NB4 (cell line): ENCODE measurements at regions not wholly inside any gene's neighbourhood (a gene's known extent, or its start where the extent isn't known, plus 50 kb on each side); places are given as distances from the start of the nearest gene placed in this dataset.

Source experiments
- CTCF ChIP-seq: IDR thresholded peaks from one replicate; pipeline ENCODE4 v1.5.1; 2012; ENCODE audit warnings: low read depth, low read length
- POLR2A ChIP-seq: IDR thresholded peaks from 2 replicates; pipeline ENCODE4 v1.6.1; 2011; ENCODE audit warnings: mild to moderate bottlenecking; ENCODE audit not compliant: insufficient read length; ENCODE audit errors: extremely low read depth

DNA sequence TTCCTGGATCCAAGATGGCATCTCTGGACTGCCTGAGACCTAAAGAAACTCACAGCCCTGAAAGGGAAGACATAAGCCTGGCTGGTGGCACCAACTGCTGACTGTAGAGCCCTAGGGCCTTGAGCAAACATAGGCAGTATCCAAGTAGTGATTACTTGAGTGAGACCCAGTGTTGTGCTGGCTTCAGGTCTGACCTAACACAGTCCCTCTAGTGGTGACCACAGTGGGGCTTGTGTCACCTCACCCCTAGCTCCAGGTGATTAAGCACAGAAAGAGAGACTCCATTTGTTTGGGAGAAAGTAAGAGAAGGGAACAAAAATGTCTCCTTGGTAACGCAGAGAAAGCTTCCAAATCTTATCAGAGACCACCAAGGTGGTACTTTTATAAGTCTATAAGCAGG, 496.3 kb upstream of the HTR2C start:
- TF ChIP-seq POLR2A (no peak), CTCF (no peak)
